ENCODE measurements at regions not wholly inside any gene's neighbourhood (a gene's known extent, or its start where the extent isn't known, plus 50 kb on each side); places are given as distances from the start of the nearest gene placed in this dataset.
A peak's percentile ranks its signal among the peaks of the same experiment; 100 is the strongest.

DNA sequence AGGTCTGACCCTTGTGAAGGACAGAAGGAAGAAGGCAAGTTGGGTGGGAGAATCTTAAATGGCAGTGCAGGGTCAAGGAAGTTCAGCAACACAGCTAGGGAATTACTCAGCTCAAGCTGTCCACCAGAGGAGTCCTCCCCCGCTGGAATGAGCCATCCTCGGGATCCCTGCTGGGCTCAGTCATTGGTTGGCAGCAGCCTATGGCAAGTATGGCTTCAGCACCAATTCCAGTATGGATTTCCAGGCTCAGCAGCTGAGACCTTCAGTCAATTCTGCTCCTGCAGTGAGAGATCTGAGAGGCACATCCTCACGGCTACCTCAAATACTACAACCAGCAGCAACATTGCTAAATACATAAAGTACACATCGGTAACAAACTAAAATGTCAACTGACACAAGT, 280.6 kb upstream of the PIK3R1 start:
- TF ChIP-seq, protein P1, sequence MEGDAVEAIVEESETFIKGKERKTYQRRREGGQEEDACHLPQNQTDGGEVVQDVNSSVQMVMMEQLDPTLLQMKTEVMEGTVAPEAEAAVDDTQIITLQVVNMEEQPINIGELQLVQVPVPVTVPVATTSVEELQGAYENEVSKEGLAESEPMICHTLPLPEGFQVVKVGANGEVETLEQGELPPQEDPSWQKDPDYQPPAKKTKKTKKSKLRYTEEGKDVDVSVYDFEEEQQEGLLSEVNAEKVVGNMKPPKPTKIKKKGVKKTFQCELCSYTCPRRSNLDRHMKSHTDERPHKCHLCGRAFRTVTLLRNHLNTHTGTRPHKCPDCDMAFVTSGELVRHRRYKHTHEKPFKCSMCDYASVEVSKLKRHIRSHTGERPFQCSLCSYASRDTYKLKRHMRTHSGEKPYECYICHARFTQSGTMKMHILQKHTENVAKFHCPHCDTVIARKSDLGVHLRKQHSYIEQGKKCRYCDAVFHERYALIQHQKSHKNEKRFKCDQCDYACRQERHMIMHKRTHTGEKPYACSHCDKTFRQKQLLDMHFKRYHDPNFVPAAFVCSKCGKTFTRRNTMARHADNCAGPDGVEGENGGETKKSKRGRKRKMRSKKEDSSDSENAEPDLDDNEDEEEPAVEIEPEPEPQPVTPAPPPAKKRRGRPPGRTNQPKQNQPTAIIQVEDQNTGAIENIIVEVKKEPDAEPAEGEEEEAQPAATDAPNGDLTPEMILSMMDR (conservative IDR thresholded peaks at IDR 0.05), result no peak
- Histone ChIP-seq H3K14ac (ENCODE audit: insufficient read depth, low read length) (no peak overlapping the region), H2BK120ac (ENCODE audit: low read depth, low read length, poor library complexity, severe bottlenecking) (no peak overlapping the region), H4K20me1 (ENCODE audit: control insufficient read depth, insufficient read depth, insufficient read length) (no peaks in the 10 kb centered on the region), H2AK5ac (ENCODE audit: insufficient read length, low read length) (no peak overlapping the region), H3K4ac (ENCODE audit: low read depth, low read length) (no peak overlapping the region), H3K9me3 (ENCODE audit: control insufficient read depth, low read depth, low read length) (no peaks in the 10 kb centered on the region), H4K8ac (replicated peaks; ENCODE audit: insufficient read length, low read depth, low read length) (no peak overlapping the region), H2BK12ac (ENCODE audit: insufficient read length, low read depth, low read length) (no peak overlapping the region), H3K23ac (ENCODE audit: insufficient read length, low read depth, low read length) (no peak overlapping the region), H4K91ac (ENCODE audit: insufficient read length, low read depth, low read length) (no peak overlapping the region), H3K4me2 (ENCODE audit: insufficient read depth, insufficient read length, low read length) (no peak overlapping the region), H3K23me2 (ENCODE audit: insufficient read length, low read depth, low read length, poor library complexity, severe bottlenecking) (no peaks in the 10 kb centered on the region), H3K18ac (ENCODE audit: insufficient read length, low read depth, low read length) (no peak overlapping the region), H4K5ac (ENCODE audit: insufficient read length, low read depth, low read length) (no peak overlapping the region), H3K4me1 (ENCODE audit: insufficient read depth, low read length) (no peaks in the 10 kb centered on the region), H3T11ph (ENCODE audit: low read length) (no peak overlapping the region), H3K79me1 (ENCODE audit: insufficient read depth, low read depth, low read length, poor library complexity, severe bottlenecking) (no peaks in the 10 kb centered on the region), H2BK20ac (ENCODE audit: low read depth, low read length, poor library complexity, severe bottlenecking) (no peak overlapping the region), H3K27ac (ENCODE audit: insufficient read length, low read depth, low read length) (no peak overlapping the region), H3K9ac (ENCODE audit: extremely low read depth, insufficient read length, low read length) (no peak overlapping the region), H3K27me3 (ENCODE audit: insufficient read depth, low read length) (no peaks in the 10 kb centered on the region), H2BK5ac (ENCODE audit: insufficient read length, low read length) (no peak overlapping the region), H2AFZ (ENCODE audit: low read length) (no peak overlapping the region), H3K56ac (ENCODE audit: insufficient read length, low read depth, low read length) (no peak overlapping the region), H3K79me2 (ENCODE audit: insufficient read depth, low read length) (no peaks in the 10 kb centered on the region), H2BK15ac (ENCODE audit: low read depth, low read length) (no peak overlapping the region)
- Mint-ChIP-seq H3K4me3 (no peak overlapping the region), H3K4me1 (peaks cover 10 to 14% of the 10 kb centered on the region in 2 experiments), H3K27me3 (ENCODE audit: low read depth) (no peaks in the 10 kb centered on the region), H3K36me3 (ENCODE audit: insufficient read depth in 1 of 3, low read depth in 3 of 3) (peaks cover 0 to 8% (median 8%) of the 10 kb centered on the region in 3 experiments; a peak in 4 of 7 replicates), H3K27ac (peak overlapping the region in 1 of 3 experiments; percentile 81; a peak in 1 of 7 replicates), H3K9me3 (peaks cover 4 to 12% of the 10 kb centered on the region in 2 experiments; a peak in 3 of 5 replicates)
- no peak for DNase-seq
- no CpG with 5 or more reads among the region's 4 CpGs for WGBS (ENCODE audit: extremely low coverage, insufficient read length, low lambda C conversion rate)
